ENCODE measurements at regions not wholly inside any gene's neighbourhood (a gene's known extent, or its start where the extent isn't known, plus 50 kb on each side); places are given as distances from the start of the nearest gene placed in this dataset.

- peaks cover 0 to 6% (median 0%) of the 10 kb centered on the region in 4 experiments; a peak in 1 of 7 replicates for H3K4me1 ChIP-seq (replicated peaks in 1 of 4; ENCODE audit: control insufficient read depth in 3 of 4, insufficient read depth in 4 of 4, low read length in 3 of 4)
- H3K14ac ChIP-seq (ENCODE audit: insufficient read length): no peak overlapping the region
- no peaks in the 10 kb centered on the region for H3K79me1 ChIP-seq (ENCODE audit: low read depth, low read length)
- no peak overlapping the region for H2AFZ ChIP-seq (ENCODE audit: low read length)
- H2AK5ac ChIP-seq (ENCODE audit: low read depth, low read length): no peak overlapping the region
- H4K5ac ChIP-seq (ENCODE audit: insufficient read length, low read depth, low read length): no peak overlapping the region
- no peak overlapping the region for H2BK15ac ChIP-seq (ENCODE audit: low read length)
- H2BK5ac ChIP-seq (ENCODE audit: low read depth, low read length): no peak overlapping the region
- no peak overlapping the region for H3K23ac ChIP-seq (ENCODE audit: insufficient read length)
- no peak overlapping the region for H3K4me2 ChIP-seq (ENCODE audit: insufficient read depth in 1 of 2, low read depth in 2 of 2, low read length in 2 of 2)
- H4K91ac ChIP-seq (replicated peaks; ENCODE audit: insufficient read length, low read length): no peak overlapping the region
- FAIRE-seq (no peak), DNase-seq (ENCODE audit: low read depth in 1 of 2, low spot score in 2 of 2) (no peak)
- H3K56ac ChIP-seq (replicated peaks; ENCODE audit: insufficient read length, low read depth, low read length): no peak overlapping the region
- H3K27me3 ChIP-seq (replicated peaks in 1 of 4; ENCODE audit: control insufficient read depth in 3 of 4, extremely low read depth in 1 of 4, insufficient read depth in 3 of 4, low read length in 3 of 4): no peaks in the 10 kb centered on the region
- no peaks in the 10 kb centered on the region for H3K79me2 ChIP-seq (ENCODE audit: control insufficient read depth in 1 of 2, insufficient read depth in 2 of 2, low read length in 2 of 2)
- POLR2A ChIA-PET (ENCODE audit: partially characterized antibody): interaction anchor here (0.7 kb wide), 1 partner anchor 104 kb away, joined by 3 read pairs; no protein-coding TSS in a partner anchor
- TF ChIP-seq SUZ12 (IDR thresholded peaks at IDR 0.05; ENCODE audit: low read length) (no peak), HDAC6 (IDR thresholded peaks at IDR 0.05; ENCODE audit: low read depth, low read length) (no peak), CHD2 (IDR thresholded peaks at IDR 0.05; ENCODE audit: low read length) (no peak), POLR2AphosphoS5 (IDR thresholded peaks at IDR 0.05; ENCODE audit: low read depth, low read length) (no peak), KDM4A (IDR thresholded peaks at IDR 0.05; ENCODE audit: low read depth, low read length, severe bottlenecking) (no peak), NANOG (IDR thresholded peaks at IDR 0.05; ENCODE audit: insufficient read depth, low read depth, low read length, poor library complexity, severe bottlenecking) (no peak), CREB1 (IDR thresholded peaks at IDR 0.05) (no peak), PHF8 (conservative IDR thresholded peaks at IDR 0.05; ENCODE audit: low read depth, low read length) (no peak), CTBP2 (IDR thresholded peaks at IDR 0.05; ENCODE audit: borderline replicate concordance, insufficient read depth, insufficient read length, low read length) (no peak), RAD21 (IDR thresholded peaks at IDR 0.05 in 1 of 2, conservative IDR thresholded peaks at IDR 0.05 in 1 of 2; ENCODE audit: low read depth in 2 of 2, low read length in 2 of 2) (no peak), KDM5A (IDR thresholded peaks at IDR 0.05; ENCODE audit: low read length) (no peak), RXRA (IDR thresholded peaks at IDR 0.05; ENCODE audit: insufficient read depth, low read depth, low read length) (no peak)
- H3K18ac ChIP-seq (ENCODE audit: extremely low read depth, low read length): no peak overlapping the region
- no peak overlapping the region for H4K8ac ChIP-seq (ENCODE audit: extremely low read depth, insufficient read depth, low read length)
- 84% methylated on average over 3 of the region's 3 CpGs; no CpG with 5 or more reads in 1 of the 2 experiments for WGBS, 2 experiments (ENCODE audit: extremely low coverage in 1 of 2, insufficient coverage in 1 of 2, insufficient read length in 1 of 2, insufficient replicate concordance in 2 of 2, low coverage in 1 of 2, low lambda C conversion rate in 2 of 2, missing lambda C conversion rate in 1 of 2)
- CTCF ChIA-PET (ENCODE audit: partially characterized antibody): interaction anchor here (1.0 to 2.7 kb wide), 6 partner anchors 11 to 161 kb away, joined by 3 to 7 read pairs (median 6); no protein-coding TSS in a partner anchor
- no peak overlapping the region for H3K4ac ChIP-seq (replicated peaks; ENCODE audit: insufficient read length, low read depth, low read length)
- no peak overlapping the region for H3K9ac ChIP-seq (replicated peaks in 1 of 4; ENCODE audit: extremely low read depth in 1 of 4, low read depth in 3 of 4, low read length in 3 of 4)
- no peak overlapping the region for H2BK12ac ChIP-seq (ENCODE audit: low read depth, low read length)
- no peaks in the 10 kb centered on the region for H3K36me3 ChIP-seq (ENCODE audit: control insufficient read depth in 2 of 4, insufficient read depth in 4 of 4, low read length in 3 of 4)
- H3K23me2 ChIP-seq (ENCODE audit: low read depth, low read length): no peaks in the 10 kb centered on the region
- no peak overlapping the region for H3K27ac ChIP-seq (ENCODE audit: low read depth, low read length)
- H2BK20ac ChIP-seq (ENCODE audit: low read length): no peak overlapping the region
- no peaks in the 10 kb centered on the region for H3K9me3 ChIP-seq (ENCODE audit: insufficient read depth in 2 of 2, low read depth in 1 of 2, low read length in 1 of 2)
- H4K20me1 ChIP-seq (replicated peaks in 1 of 2; ENCODE audit: control insufficient read depth in 1 of 2, insufficient read depth in 2 of 2, low read length in 2 of 2): no peaks in the 10 kb centered on the region
- no peak overlapping the region for H3K4me3 ChIP-seq (ENCODE audit: extremely low read depth in 1 of 4, insufficient read depth in 2 of 4, low read depth in 3 of 4, low read length in 4 of 4)
- H2BK120ac ChIP-seq (replicated peaks; ENCODE audit: low read depth, low read length): no peak overlapping the region
These were observed 75.1 kb upstream of the STK39 start for GRCh38 chr2:168322325-168323007.
